ENCODE measurements at regions not wholly inside any gene's neighbourhood (a gene's known extent, or its start where the extent isn't known, plus 50 kb on each side); places are given as distances from the start of the nearest gene placed in this dataset.

DNA sequence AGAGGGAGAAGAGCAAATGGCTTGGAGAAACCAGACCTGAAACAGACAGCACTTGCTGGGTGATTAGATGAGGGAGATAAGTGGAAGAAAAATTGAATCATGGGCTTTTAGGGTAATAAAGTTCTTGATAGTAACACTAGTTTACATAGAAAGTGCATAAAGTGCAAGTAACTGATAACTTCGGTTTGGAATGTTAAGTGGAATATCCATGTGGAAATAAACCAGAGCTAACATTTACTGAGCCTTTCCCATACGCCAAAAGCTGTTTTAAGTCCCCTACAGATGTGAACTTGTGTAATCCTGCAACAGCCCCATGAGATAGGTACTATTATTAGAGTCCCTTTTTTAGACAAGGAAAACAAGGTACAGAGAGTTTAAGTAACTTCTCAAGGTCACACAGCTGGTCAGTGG, 77.1 kb upstream of the NUDT4 start:
- TF ChIP-seq, protein P1, sequence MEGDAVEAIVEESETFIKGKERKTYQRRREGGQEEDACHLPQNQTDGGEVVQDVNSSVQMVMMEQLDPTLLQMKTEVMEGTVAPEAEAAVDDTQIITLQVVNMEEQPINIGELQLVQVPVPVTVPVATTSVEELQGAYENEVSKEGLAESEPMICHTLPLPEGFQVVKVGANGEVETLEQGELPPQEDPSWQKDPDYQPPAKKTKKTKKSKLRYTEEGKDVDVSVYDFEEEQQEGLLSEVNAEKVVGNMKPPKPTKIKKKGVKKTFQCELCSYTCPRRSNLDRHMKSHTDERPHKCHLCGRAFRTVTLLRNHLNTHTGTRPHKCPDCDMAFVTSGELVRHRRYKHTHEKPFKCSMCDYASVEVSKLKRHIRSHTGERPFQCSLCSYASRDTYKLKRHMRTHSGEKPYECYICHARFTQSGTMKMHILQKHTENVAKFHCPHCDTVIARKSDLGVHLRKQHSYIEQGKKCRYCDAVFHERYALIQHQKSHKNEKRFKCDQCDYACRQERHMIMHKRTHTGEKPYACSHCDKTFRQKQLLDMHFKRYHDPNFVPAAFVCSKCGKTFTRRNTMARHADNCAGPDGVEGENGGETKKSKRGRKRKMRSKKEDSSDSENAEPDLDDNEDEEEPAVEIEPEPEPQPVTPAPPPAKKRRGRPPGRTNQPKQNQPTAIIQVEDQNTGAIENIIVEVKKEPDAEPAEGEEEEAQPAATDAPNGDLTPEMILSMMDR (IDR thresholded peaks at IDR 0.05; ENCODE audit: low read length): no peak
- TF ChIP-seq EZH2 (IDR thresholded peaks at IDR 0.05; ENCODE audit: borderline replicate concordance, low read length): no peak
